ENCODE measurements at regions not wholly inside any gene's neighbourhood (a gene's known extent, or its start where the extent isn't known, plus 50 kb on each side); places are given as distances from the start of the nearest gene placed in this dataset.

DNA sequence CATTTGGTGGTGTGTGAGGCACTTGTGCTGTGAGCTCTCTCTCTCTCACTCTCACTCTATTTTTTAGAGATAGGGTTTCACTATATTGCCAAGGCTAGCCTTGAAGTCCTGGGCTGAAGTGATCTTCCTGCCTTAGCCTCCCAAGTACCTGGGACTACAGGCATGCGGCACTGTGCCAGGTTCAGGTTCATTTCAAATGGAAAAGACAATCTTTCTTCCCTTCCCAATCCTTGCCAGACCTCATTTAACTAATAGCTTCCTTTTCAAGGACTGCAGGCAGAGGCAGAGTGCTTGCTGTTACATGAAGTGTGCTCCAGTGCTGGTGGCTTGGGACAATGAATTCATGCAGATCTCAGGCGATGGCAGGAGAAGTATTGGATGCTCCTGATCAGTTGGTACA is 73.2 kb upstream of the BICD1 start:
- H3K36me3 ChIP-seq (ENCODE audit: control insufficient read depth in 2 of 2, insufficient read depth in 1 of 2, low read length in 2 of 2): no peaks in the 10 kb centered on the region
- peaks cover 5% of the 10 kb centered on the region for H3K4me1 ChIP-seq (ENCODE audit: control insufficient read depth, insufficient read depth, low read length)
- TF ChIP-seq ZNF596 (tag by site-specific recombination; IDR thresholded peaks at IDR 0.05) (0 out of 2 replicates have a peak, but pooled peaks have one; percentile 43), PRDM1 (tag by site-specific recombination; IDR thresholded peaks at IDR 0.05) (peak; percentile 47; the same call in 1 of the 2 replicates), ZNF174 (tag by site-specific recombination; IDR thresholded peaks at IDR 0.05) (no peak), IKZF3 (tag by site-specific recombination; IDR thresholded peaks at IDR 0.05) (peak; percentile 8; the same call in 1 of the 2 replicates), ZBTB17 (tag by site-specific recombination; IDR thresholded peaks at IDR 0.05) (peak; percentile 30; the same call in 1 of the 2 replicates), GLI2 (tag by site-specific recombination; IDR thresholded peaks at IDR 0.05; ENCODE audit: borderline replicate concordance, low read depth) (no peak), ZNF621 (tag by site-specific recombination; IDR thresholded peaks at IDR 0.05) (no peak)
- TF ChIP-seq, protein P1, sequence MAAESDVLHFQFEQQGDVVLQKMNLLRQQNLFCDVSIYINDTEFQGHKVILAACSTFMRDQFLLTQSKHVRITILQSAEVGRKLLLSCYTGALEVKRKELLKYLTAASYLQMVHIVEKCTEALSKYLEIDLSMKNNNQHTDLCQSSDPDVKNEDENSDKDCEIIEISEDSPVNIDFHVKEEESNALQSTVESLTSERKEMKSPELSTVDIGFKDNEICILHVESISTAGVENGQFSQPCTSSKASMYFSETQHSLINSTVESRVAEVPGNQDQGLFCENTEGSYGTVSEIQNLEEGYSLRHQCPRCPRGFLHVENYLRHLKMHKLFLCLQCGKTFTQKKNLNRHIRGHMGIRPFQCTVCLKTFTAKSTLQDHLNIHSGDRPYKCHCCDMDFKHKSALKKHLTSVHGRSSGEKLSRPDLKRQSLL (tag by site-specific recombination; IDR thresholded peaks at IDR 0.05): no peak
- ChIA-PET CTCF (interaction anchor here (0.5 to 0.8 kb wide), 2 partner anchors 29 to 139 kb away, joined by 3 to 4 read pairs; no protein-coding TSS in a partner anchor), POLR2A (no interaction called here)
- no peak overlapping the region for H3K4me3 ChIP-seq (ENCODE audit: low read depth, low read length)
- no peaks in the 10 kb centered on the region for H3K9me3 ChIP-seq (ENCODE audit: control insufficient read depth, insufficient read depth, low read depth, low read length)
- no peak overlapping the region for H3K27ac ChIP-seq (ENCODE audit: extremely low read depth, low read depth, low read length)

GRCh38 chr12:32034045-32034444 is 72.6 kb upstream of the BICD1 start:
- no peaks in the 10 kb centered on the region for H3K36me3 ChIP-seq (ENCODE audit: control insufficient read depth in 2 of 2, insufficient read depth in 1 of 2, low read length in 2 of 2)
- no peaks in the 10 kb centered on the region for H3K9me3 ChIP-seq (ENCODE audit: control insufficient read depth, insufficient read depth, low read depth, low read length)
- POLR2A ChIA-PET: no interaction called here
- no peak overlapping the region for H3K4me3 ChIP-seq (ENCODE audit: low read depth, low read length)
- H3K27ac ChIP-seq (ENCODE audit: extremely low read depth, low read depth, low read length): no peak overlapping the region
- no peak for TF ChIP-seq KLF9 (tag by site-specific recombination; IDR thresholded peaks at IDR 0.05; ENCODE audit: low read depth)
- TF ChIP-seq ZNF19 (tag by site-specific recombination; IDR thresholded peaks at IDR 0.05; ENCODE audit: low read depth): no peak
- no peak for TF ChIP-seq SP3 (tag by site-specific recombination; IDR thresholded peaks at IDR 0.05)
- peak; percentile 51; the same call in 1 of the 2 replicates for TF ChIP-seq TCF7L2 (IDR thresholded peaks at IDR 0.05; ENCODE audit: borderline replicate concordance, low read depth, low read length)
- TF ChIP-seq ZNF510 (tag by site-specific recombination; IDR thresholded peaks at IDR 0.05; ENCODE audit: insufficient replicate concordance): no peak
- TF ChIP-seq FEZF1 (tag by site-specific recombination; IDR thresholded peaks at IDR 0.05): peak; percentile 53
- TF ChIP-seq OSR2 (tag by site-specific recombination; IDR thresholded peaks at IDR 0.05): peak; percentile 11; the same call in 1 of the 2 replicates
- TF ChIP-seq ZNF133 (tag by site-specific recombination; IDR thresholded peaks at IDR 0.05): no peak
- TF ChIP-seq ZNF350 (tag by site-specific recombination; IDR thresholded peaks at IDR 0.05): no peak
- no peak for TF ChIP-seq ZNF202 (tag by site-specific recombination; IDR thresholded peaks at IDR 0.05; ENCODE audit: borderline replicate concordance)
- no peak for TF ChIP-seq ZBTB48 (tag by site-specific recombination; IDR thresholded peaks at IDR 0.05)
- no peak for TF ChIP-seq ZNF26 (tag by site-specific recombination; IDR thresholded peaks at IDR 0.05)
- no peak for TF ChIP-seq ZNF146 (tag by site-specific recombination; IDR thresholded peaks at IDR 0.05)
- TF ChIP-seq, protein P2, sequence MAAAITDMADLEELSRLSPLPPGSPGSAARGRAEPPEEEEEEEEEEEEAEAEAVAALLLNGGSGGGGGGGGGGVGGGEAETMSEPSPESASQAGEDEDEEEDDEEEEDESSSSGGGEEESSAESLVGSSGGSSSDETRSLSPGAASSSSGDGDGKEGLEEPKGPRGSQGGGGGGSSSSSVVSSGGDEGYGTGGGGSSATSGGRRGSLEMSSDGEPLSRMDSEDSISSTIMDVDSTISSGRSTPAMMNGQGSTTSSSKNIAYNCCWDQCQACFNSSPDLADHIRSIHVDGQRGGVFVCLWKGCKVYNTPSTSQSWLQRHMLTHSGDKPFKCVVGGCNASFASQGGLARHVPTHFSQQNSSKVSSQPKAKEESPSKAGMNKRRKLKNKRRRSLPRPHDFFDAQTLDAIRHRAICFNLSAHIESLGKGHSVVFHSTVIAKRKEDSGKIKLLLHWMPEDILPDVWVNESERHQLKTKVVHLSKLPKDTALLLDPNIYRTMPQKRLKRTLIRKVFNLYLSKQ (tag by site-specific recombination; IDR thresholded peaks at IDR 0.05; ENCODE audit: borderline replicate concordance): no peak
- TF ChIP-seq, protein P3, sequence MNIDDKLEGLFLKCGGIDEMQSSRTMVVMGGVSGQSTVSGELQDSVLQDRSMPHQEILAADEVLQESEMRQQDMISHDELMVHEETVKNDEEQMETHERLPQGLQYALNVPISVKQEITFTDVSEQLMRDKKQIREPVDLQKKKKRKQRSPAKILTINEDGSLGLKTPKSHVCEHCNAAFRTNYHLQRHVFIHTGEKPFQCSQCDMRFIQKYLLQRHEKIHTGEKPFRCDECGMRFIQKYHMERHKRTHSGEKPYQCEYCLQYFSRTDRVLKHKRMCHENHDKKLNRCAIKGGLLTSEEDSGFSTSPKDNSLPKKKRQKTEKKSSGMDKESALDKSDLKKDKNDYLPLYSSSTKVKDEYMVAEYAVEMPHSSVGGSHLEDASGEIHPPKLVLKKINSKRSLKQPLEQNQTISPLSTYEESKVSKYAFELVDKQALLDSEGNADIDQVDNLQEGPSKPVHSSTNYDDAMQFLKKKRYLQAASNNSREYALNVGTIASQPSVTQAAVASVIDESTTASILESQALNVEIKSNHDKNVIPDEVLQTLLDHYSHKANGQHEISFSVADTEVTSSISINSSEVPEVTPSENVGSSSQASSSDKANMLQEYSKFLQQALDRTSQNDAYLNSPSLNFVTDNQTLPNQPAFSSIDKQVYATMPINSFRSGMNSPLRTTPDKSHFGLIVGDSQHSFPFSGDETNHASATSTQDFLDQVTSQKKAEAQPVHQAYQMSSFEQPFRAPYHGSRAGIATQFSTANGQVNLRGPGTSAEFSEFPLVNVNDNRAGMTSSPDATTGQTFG (tag by site-specific recombination; IDR thresholded peaks at IDR 0.05; ENCODE audit: borderline replicate concordance): no peak
- peaks cover 5% of the 10 kb centered on the region for H3K4me1 ChIP-seq (ENCODE audit: control insufficient read depth, insufficient read depth, low read length)
- CTCF ChIA-PET: interaction anchor here (0.8 kb wide), 1 partner anchor 28 kb away, joined by 4 read pairs; no protein-coding TSS in a partner anchor

Measured in HEK293 (cell line).